Body of pancreas (tissue), 4 donors: ENCODE measurements at regions not wholly inside any gene's neighbourhood (a gene's known extent, or its start where the extent isn't known, plus 50 kb on each side); places are given as distances from the start of the nearest gene placed in this dataset.

Experiments
- ATAC-seq: fragments of 150-250 bp; one replicate; pipeline ENCODE4 v1.9.1; 2016
- DNase-seq, 4 donors: peaks; one replicate each; pipeline ENCODE4 v3.0.0-alpha.2; 2019
- H3K27ac ChIP-seq, 4 donors: fragments of 200-600 bp; sonication (generic); 1 replicate in 3 of 4; 2 replicates in 1 of 4; pipeline versions ENCODE4 v1.5.1 to v1.6.1; 2016 to 2019; ENCODE audit warnings: mild to moderate bottlenecking in 1 of 4, mixed read lengths in 1 of 4, moderate library complexity in 1 of 4
- H3K27me3 ChIP-seq, 2 donors: fragments of 200-600 bp; sonication (generic); one replicate each; pipeline ENCODE4 v1.6.0; 2016; ENCODE audit warnings: mild to moderate bottlenecking in 1 of 2
- H3K36me3 ChIP-seq, 2 donors: fragments of 200-600 bp; sonication (generic); replicated peaks in 1 of 2; 2 replicates each; pipeline ENCODE4 v1.5.1; 2016; ENCODE audit warnings: low read depth in 2 of 2; ENCODE audit not compliant: insufficient read depth in 1 of 2
- H3K4me1 ChIP-seq: fragments of 200-600 bp; sonication (generic); one replicate; pipeline ENCODE4 v1.6.0; 2016
- H3K4me3 ChIP-seq, 2 donors: fragments of 200-600 bp; sonication (generic); 1 replicate in 1 of 2; 2 replicates in 1 of 2; pipeline ENCODE4 v1.5.1; 2016 to 2019
- H3K9me3 ChIP-seq, 3 donors: fragments of 200-600 bp; sonication (generic); 1 replicate in 2 of 3; 2 replicates in 1 of 3; pipeline ENCODE4 v1.5.1; 2016
- POLR2A ChIP-seq, 3 donors: fragments of 450-650 bp; IDR thresholded peaks; one replicate each; pipeline ENCODE4 v1.6.1; 2016; ENCODE audit warnings: antibody characterized with exemption in 3 of 3, mild to moderate bottlenecking in 2 of 3
- WGBS, 2 donors: methylation state at CpG; one replicate each; pipeline ENCODE4 v1.1.5; 2017; 5-methylcytosine and 5-hydroxymethylcytosine counted together
- intact Hi-C: fragments of 100-400 bp; cut with DNase I; formaldehyde crosslinking; loops from one replicate; pipeline ENCODE4 v1.15.1; 2023
- TF ChIP-seq, protein P1 (sequence below), 7 experiments: fragments of 450-650 bp in 4 of 7; fragments of 200-600 bp in 3 of 7; sonication (generic) in 3 of 7; IDR thresholded peaks; one replicate each; pipeline ENCODE4 v1.5.1; 2016 to 2019; ENCODE audit warnings: antibody characterized with exemption in 7 of 7

DNA sequence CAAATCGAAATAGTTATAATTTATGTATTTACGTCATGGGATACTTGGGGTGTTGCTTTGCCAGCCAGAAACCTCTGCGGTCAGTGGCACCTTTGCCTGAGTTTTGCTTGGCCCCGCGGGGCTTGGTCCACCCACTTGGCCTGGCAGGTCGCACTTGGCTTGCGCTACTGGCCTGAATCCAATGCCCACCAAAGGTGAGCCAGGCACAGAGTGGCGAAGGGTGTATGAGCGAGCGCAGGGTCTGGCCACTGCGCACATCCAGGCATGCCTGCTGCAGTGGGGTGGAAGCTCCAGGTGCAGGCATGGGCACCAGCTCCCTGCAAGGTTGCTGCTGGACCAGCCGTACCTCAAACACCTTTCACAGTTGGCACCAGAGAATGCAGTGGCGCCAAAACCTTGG, 714.6 kb downstream of the CDH9 start:
- WGBS, 2 donors, result 80 to 82% methylated on average over 8 to 13 of the region's 13 CpGs
- intact Hi-C loops, result no loop called here
- Histone ChIP-seq H3K4me3 (no peak overlapping the region), H3K4me1 (no peaks in the 10 kb centered on the region), H3K27me3 (no peaks in the 10 kb centered on the region), H3K36me3 (no peaks in the 10 kb centered on the region), H3K27ac (no peak overlapping the region), H3K9me3 (no peaks in the 10 kb centered on the region)
- no peak for DNase-seq
- no peak for ATAC-seq
- TF ChIP-seq, protein P1, sequence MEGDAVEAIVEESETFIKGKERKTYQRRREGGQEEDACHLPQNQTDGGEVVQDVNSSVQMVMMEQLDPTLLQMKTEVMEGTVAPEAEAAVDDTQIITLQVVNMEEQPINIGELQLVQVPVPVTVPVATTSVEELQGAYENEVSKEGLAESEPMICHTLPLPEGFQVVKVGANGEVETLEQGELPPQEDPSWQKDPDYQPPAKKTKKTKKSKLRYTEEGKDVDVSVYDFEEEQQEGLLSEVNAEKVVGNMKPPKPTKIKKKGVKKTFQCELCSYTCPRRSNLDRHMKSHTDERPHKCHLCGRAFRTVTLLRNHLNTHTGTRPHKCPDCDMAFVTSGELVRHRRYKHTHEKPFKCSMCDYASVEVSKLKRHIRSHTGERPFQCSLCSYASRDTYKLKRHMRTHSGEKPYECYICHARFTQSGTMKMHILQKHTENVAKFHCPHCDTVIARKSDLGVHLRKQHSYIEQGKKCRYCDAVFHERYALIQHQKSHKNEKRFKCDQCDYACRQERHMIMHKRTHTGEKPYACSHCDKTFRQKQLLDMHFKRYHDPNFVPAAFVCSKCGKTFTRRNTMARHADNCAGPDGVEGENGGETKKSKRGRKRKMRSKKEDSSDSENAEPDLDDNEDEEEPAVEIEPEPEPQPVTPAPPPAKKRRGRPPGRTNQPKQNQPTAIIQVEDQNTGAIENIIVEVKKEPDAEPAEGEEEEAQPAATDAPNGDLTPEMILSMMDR (IDR thresholded peaks at IDR 0.05), result no peak
- TF ChIP-seq POLR2A (IDR thresholded peaks at IDR 0.05), result no peak

DNA sequence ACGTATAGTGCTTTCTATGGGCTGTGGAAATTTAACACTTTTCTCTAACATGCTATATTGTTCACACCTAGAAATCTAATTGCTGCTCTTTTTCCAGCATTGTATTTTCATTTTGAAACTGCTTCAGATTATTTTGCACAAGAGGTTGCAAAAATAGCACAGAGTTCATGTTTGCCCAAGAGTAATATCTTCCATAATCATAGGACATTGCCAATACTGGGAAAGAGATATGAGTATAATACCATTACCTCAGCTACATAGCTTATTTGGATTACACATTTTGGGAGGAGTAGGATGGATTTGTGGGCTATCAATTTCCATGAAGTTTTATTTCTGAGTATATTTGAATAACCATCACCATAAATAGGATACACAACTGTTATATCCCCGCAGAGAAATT, 717.1 kb downstream of the CDH9 start:
- H3K4me3 ChIP-seq, result no peak overlapping the region
- no peaks in the 10 kb centered on the region for H3K36me3 ChIP-seq
- H3K27me3 ChIP-seq, result no peaks in the 10 kb centered on the region
- H3K9me3 ChIP-seq, result no peaks in the 10 kb centered on the region
- WGBS, 2 donors, result 49 to 59% methylated on average over 2 of the region's 2 CpGs
- H3K27ac ChIP-seq, result no peak overlapping the region
- intact Hi-C loops, result no loop called here
- no peaks in the 10 kb centered on the region for H3K4me1 ChIP-seq
- no peak for TF ChIP-seq POLR2A (IDR thresholded peaks at IDR 0.05)
- TF ChIP-seq, protein P1 (IDR thresholded peaks at IDR 0.05), result no peak
- ATAC-seq (no peak), DNase-seq (no peak)

DNA sequence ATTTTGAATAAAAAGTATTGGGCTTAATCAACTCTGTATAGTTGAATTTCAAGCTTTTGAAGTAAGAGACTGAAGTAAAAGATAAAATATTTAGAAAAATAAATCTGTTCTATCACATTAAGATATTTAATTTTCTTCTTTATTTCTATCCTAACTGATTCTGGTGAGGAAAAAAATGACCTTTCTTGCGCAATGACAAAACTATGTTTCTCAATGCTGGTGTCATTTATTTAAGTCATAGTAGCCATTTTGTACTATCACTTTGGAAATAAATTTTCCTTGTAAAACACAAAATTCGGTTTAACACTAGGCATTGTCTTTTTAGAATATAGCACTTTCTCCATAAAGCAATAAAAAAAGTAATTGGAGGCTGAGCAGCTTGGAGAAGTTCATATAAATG, 728.0 kb downstream of the CDH9 start:
- Histone ChIP-seq H3K4me1 (no peaks in the 10 kb centered on the region), H3K4me3 (no peak overlapping the region), H3K36me3 (no peaks in the 10 kb centered on the region), H3K27ac (no peak overlapping the region), H3K27me3 (no peaks in the 10 kb centered on the region), H3K9me3 (no peaks in the 10 kb centered on the region)
- no peak for TF ChIP-seq POLR2A (IDR thresholded peaks at IDR 0.05)
- TF ChIP-seq, protein P1 (IDR thresholded peaks at IDR 0.05), result no peak
- 42 to 57% methylated on average over 2 of the region's 2 CpGs for WGBS, 2 donors
- no peak for ATAC-seq
- intact Hi-C loops, result no loop called here
- DNase-seq, result no peak

DNA sequence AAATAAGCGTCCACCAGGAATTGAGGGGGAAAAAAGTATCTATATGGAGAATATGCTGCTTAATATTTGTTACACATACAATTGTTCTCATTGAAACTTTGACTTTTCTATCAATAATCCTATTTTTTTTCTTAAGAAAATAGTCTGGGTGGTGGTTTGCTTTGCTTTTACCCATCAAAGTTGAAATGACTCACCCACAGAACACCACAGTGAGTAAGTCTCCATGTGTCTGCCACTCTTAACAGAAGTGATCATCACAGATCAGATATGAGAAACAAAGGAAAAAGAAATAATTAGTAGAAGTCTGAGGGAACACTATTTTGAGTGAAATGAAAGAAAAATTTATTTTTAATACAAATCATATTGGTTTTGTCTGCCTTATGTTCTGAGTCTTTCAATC, 742.8 kb downstream of the CDH9 start:
- no peaks in the 10 kb centered on the region for H3K9me3 ChIP-seq
- ATAC-seq (no peak), DNase-seq (no peak)
- no peaks in the 10 kb centered on the region for H3K36me3 ChIP-seq
- H3K4me1 ChIP-seq, result no peaks in the 10 kb centered on the region
- 37 to 56% methylated on average over 1 of the region's 1 CpG for WGBS, 2 donors
- no peaks in the 10 kb centered on the region for H3K27me3 ChIP-seq
- no peak overlapping the region for H3K27ac ChIP-seq
- no peak overlapping the region for H3K4me3 ChIP-seq
- TF ChIP-seq, protein P1 (IDR thresholded peaks at IDR 0.05), result no peak
- no peak for TF ChIP-seq POLR2A (IDR thresholded peaks at IDR 0.05)
- intact Hi-C loops, result no loop called here

- intact Hi-C loops, result no loop called here
- no peak overlapping the region for H3K4me3 ChIP-seq
- WGBS, 2 donors, result 55 to 61% methylated on average over 1 of the region's 1 CpG
- H3K27me3 ChIP-seq, result no peaks in the 10 kb centered on the region
- no peak for TF ChIP-seq POLR2A (IDR thresholded peaks at IDR 0.05)
- TF ChIP-seq, protein P1 (IDR thresholded peaks at IDR 0.05), result no peak
- ATAC-seq (no peak), DNase-seq (no peak)
- H3K9me3 ChIP-seq, result no peaks in the 10 kb centered on the region
- H3K36me3 ChIP-seq, result no peaks in the 10 kb centered on the region
- no peaks in the 10 kb centered on the region for H3K4me1 ChIP-seq
- no peak overlapping the region for H3K27ac ChIP-seq
These were observed 756.2 kb downstream of the CDH9 start for GRCh38 chr5:26282190-26282589.
